Loucy (cell line): ENCODE measurements at regions not wholly inside any gene's neighbourhood (a gene's known extent, or its start where the extent isn't known, plus 50 kb on each side); places are given as distances from the start of the nearest gene placed in this dataset.

Source experiments
- H2AFZ ChIP-seq: fragments of 200-600 bp; sonication (generic); 2 replicates; pipeline ENCODE4 v1.6.0; 2016; ENCODE audit warnings: antibody characterized with exemption, mild to moderate bottlenecking, low read length, moderate library complexity
- H3F3A ChIP-seq: fragments of 200-600 bp; 2 replicates; pipeline ENCODE4 v1.6.0; 2016; ENCODE audit warnings: antibody characterized with exemption, low read depth, mild to moderate bottlenecking
- H3K27me3 ChIP-seq: fragments of 200-600 bp; sonication (generic); 2 replicates; pipeline ENCODE4 v1.6.1; 2014; ENCODE audit warnings: low read length, mild to moderate bottlenecking; ENCODE audit not compliant: insufficient read depth, poor library complexity, severe bottlenecking
- H3K36me3 ChIP-seq: fragments of 200-600 bp; sonication (generic); 2 replicates; pipeline ENCODE4 v1.6.1; 2016; ENCODE audit warnings: low read length; ENCODE audit not compliant: insufficient read depth
- H3K4me1 ChIP-seq: fragments of 200-600 bp; sonication (generic); 2 replicates; pipeline ENCODE4 v1.5.1; 2014; ENCODE audit warnings: low read length, mild to moderate bottlenecking; ENCODE audit not compliant: insufficient read depth, poor library complexity, severe bottlenecking
- H3K4me2 ChIP-seq: fragments of 200-600 bp; sonication (generic); 2 replicates; pipeline ENCODE4 v1.6.0; 2014; ENCODE audit warnings: antibody characterized with exemption, low read length, low read depth, mild to moderate bottlenecking; ENCODE audit not compliant: poor library complexity, severe bottlenecking
- H3K4me3 ChIP-seq: fragments of 200-600 bp; sonication (generic); 2 replicates; pipeline ENCODE4 v1.5.1; 2014; ENCODE audit warnings: low read length, mild to moderate bottlenecking, mixed read lengths; ENCODE audit not compliant: poor library complexity, severe bottlenecking
- H3K79me2 ChIP-seq: fragments of 200-600 bp; sonication (generic); 2 replicates; pipeline ENCODE4 v1.6.1; 2014; ENCODE audit warnings: low read length; ENCODE audit not compliant: insufficient read depth
- H3K9ac ChIP-seq: fragments of 200-600 bp; sonication (generic); 2 replicates; pipeline ENCODE4 v1.6.0; 2014; ENCODE audit warnings: mild to moderate bottlenecking, low read depth, low read length, moderate library complexity; ENCODE audit not compliant: poor library complexity, severe bottlenecking
- H3K9me2 ChIP-seq: fragments of 200-600 bp; sonication (generic); replicated peaks from 2 replicates; pipeline ENCODE4 v1.6.1; 2016; ENCODE audit warnings: low read depth, low read length, mixed read lengths
- H3K9me3 ChIP-seq: fragments of 200-600 bp; sonication (generic); 2 replicates; pipeline ENCODE4 v1.6.1; 2014; ENCODE audit warnings: mild to moderate bottlenecking, antibody characterized with exemption, low read length, low read depth; ENCODE audit not compliant: insufficient read depth
- H4K20me1 ChIP-seq: fragments of 200-600 bp; sonication (generic); 2 replicates; pipeline ENCODE4 v1.6.0; 2014; ENCODE audit warnings: antibody characterized with exemption, low read length, mild to moderate bottlenecking; ENCODE audit not compliant: insufficient read depth, poor library complexity, severe bottlenecking
- CTCF ChIP-seq: fragments of 200-600 bp; sonication (generic); conservative IDR thresholded peaks from 2 replicates; pipeline ENCODE4 v1.5.1; 2014; ENCODE audit warnings: mild to moderate bottlenecking, antibody characterized with exemption, low read length
- EZH2phosphoT487 ChIP-seq: fragments of 200-600 bp; IDR thresholded peaks from 2 replicates; pipeline ENCODE4 v1.6.1; 2018; ENCODE audit warnings: antibody characterized with exemption, mild to moderate bottlenecking, moderate library complexity, borderline replicate concordance

GRCh38 chr13:50608370-50608769 is 235.1 kb downstream of the DLEU7 start:
- H3K4me3 ChIP-seq = no peak overlapping the region
- TF ChIP-seq EZH2phosphoT487 (no peak), CTCF (no peak)
- no peaks in the 10 kb centered on the region for H3K36me3 ChIP-seq
- no peaks in the 10 kb centered on the region for H3K27me3 ChIP-seq
- peaks cover 32% of the 10 kb centered on the region for H3K4me1 ChIP-seq
- H3K9ac ChIP-seq = no peak overlapping the region
- no peaks in the 10 kb centered on the region for H4K20me1 ChIP-seq
- H3F3A ChIP-seq = no peaks in the 10 kb centered on the region
- no peaks in the 10 kb centered on the region for H3K9me2 ChIP-seq
- H3K79me2 ChIP-seq = peaks cover 2% of the 10 kb centered on the region; the same call in 1 of the 2 replicates
- H3K9me3 ChIP-seq = no peaks in the 10 kb centered on the region
- no peak overlapping the region for H3K4me2 ChIP-seq
- H2AFZ ChIP-seq = no peak overlapping the region

- Histone ChIP-seq H3K4me2 (no peak overlapping the region), H4K20me1 (no peaks in the 10 kb centered on the region), H2AFZ (no peak overlapping the region), H3K4me1 (peaks cover 35% of the 10 kb centered on the region), H3F3A (no peaks in the 10 kb centered on the region), H3K27me3 (no peaks in the 10 kb centered on the region), H3K9me3 (no peaks in the 10 kb centered on the region), H3K36me3 (no peaks in the 10 kb centered on the region), H3K9me2 (no peaks in the 10 kb centered on the region), H3K9ac (no peak overlapping the region), H3K4me3 (no peak overlapping the region), H3K79me2 (peaks cover 3% of the 10 kb centered on the region; the same call in 1 of the 2 replicates)
- TF ChIP-seq EZH2phosphoT487 (no peak), CTCF (no peak)
These were observed 234.5 kb downstream of the DLEU7 start for GRCh38 chr13:50609011-50609410.

GRCh38 chr13:50610238-50610637 is 233.3 kb downstream of the DLEU7 start:
- TF ChIP-seq EZH2phosphoT487 (no peak), CTCF (no peak)
- Histone ChIP-seq H3K9me2 (no peaks in the 10 kb centered on the region), H3K9me3 (no peaks in the 10 kb centered on the region), H3K36me3 (no peaks in the 10 kb centered on the region), H3K4me1 (peaks cover 38% of the 10 kb centered on the region), H3K4me2 (peak overlapping the region; percentile 49), H3K9ac (no peak overlapping the region), H3K79me2 (peaks cover 3% of the 10 kb centered on the region; the same call in 1 of the 2 replicates), H4K20me1 (no peaks in the 10 kb centered on the region), H3F3A (no peaks in the 10 kb centered on the region), H3K4me3 (no peak overlapping the region), H2AFZ (no peak overlapping the region), H3K27me3 (no peaks in the 10 kb centered on the region)
